SU-DHL-6 (cell line): ENCODE measurements at regions not wholly inside any gene's neighbourhood (a gene's known extent, or its start where the extent isn't known, plus 50 kb on each side); places are given as distances from the start of the nearest gene placed in this dataset.

Experiments
- H2AFZ ChIP-seq: fragments of 200-600 bp; sonication (generic); 2 replicates; pipeline ENCODE4 v1.6.1; 2014; ENCODE audit warnings: low read depth, mild to moderate bottlenecking, moderate library complexity, mixed read lengths, antibody characterized with exemption, low read length; ENCODE audit not compliant: severe bottlenecking
- H3F3A ChIP-seq: fragments of 200-600 bp; shearing (Covaris generic); 2 replicates; pipeline ENCODE4 v1.6.0; 2016; ENCODE audit warnings: antibody characterized with exemption, mild to moderate bottlenecking; ENCODE audit not compliant: insufficient read depth
- H3K27ac ChIP-seq: fragments of 200-600 bp; sonication (generic); 2 replicates; pipeline ENCODE4 v1.5.1; 2016; ENCODE audit warnings: low read depth, mild to moderate bottlenecking, low read length, moderate library complexity, mixed read lengths
- H3K27me3 ChIP-seq: fragments of 200-600 bp; sonication (generic), shearing (Covaris generic); 2 replicates; pipeline ENCODE4 v1.6.0; 2014; ENCODE audit warnings: mild to moderate bottlenecking, low read length
- H3K36me3 ChIP-seq: fragments of 200-600 bp; sonication (generic); 2 replicates; pipeline ENCODE4 v1.6.1; 2014; ENCODE audit warnings: mild to moderate bottlenecking, low read length, mixed read lengths
- H3K4me2 ChIP-seq: fragments of 300-600, 200-600 bp; shearing (Covaris generic), sonication (generic); 2 replicates; pipeline ENCODE4 v1.6.0; 2014; ENCODE audit warnings: low read length, low read depth, mild to moderate bottlenecking; ENCODE audit not compliant: poor library complexity, severe bottlenecking
- H3K4me3 ChIP-seq: fragments of 200-600 bp; sonication (generic); 2 replicates; pipeline ENCODE4 v1.5.1; 2014; ENCODE audit warnings: antibody characterized with exemption, low read length, mild to moderate bottlenecking, mixed read lengths; ENCODE audit not compliant: insufficient read depth, poor library complexity, severe bottlenecking
- H3K79me2 ChIP-seq: fragments of 200-600 bp; sonication (generic); 2 replicates; pipeline ENCODE4 v1.6.1; 2014; ENCODE audit warnings: mild to moderate bottlenecking, low read length, moderate library complexity; ENCODE audit not compliant: insufficient read depth
- H3K9ac ChIP-seq: fragments of 200-600 bp; sonication (generic); 2 replicates; pipeline ENCODE4 v1.7.0; 2014; ENCODE audit warnings: mild to moderate bottlenecking, low read length
- H3K9me2 ChIP-seq: fragments of 200-600 bp; sonication (generic); replicated peaks from 2 replicates; pipeline ENCODE4 v1.6.1; 2014; ENCODE audit warnings: low read length; ENCODE audit not compliant: insufficient read depth
- H3K9me3 ChIP-seq: fragments of 200-600 bp; sonication (generic); 2 replicates; pipeline ENCODE4 v1.6.1; 2014; ENCODE audit warnings: low read length, mixed read lengths; ENCODE audit not compliant: insufficient read depth
- H4K20me1 ChIP-seq: fragments of 200-600 bp; sonication (generic); 2 replicates; pipeline ENCODE4 v1.6.1; 2014; ENCODE audit warnings: low read depth, mild to moderate bottlenecking, antibody characterized with exemption, low read length, moderate library complexity, mixed read lengths
- CTCF ChIP-seq: fragments of 200-600 bp; sonication (generic); IDR thresholded peaks from one replicate; pipeline ENCODE4 v1.5.1; 2017; ENCODE audit warnings: antibody characterized with exemption, mild to moderate bottlenecking, low read length, moderate library complexity; ENCODE audit not compliant: insufficient read depth, poor library complexity, severe bottlenecking
- EZH2phosphoT487 ChIP-seq: fragments of 200-600 bp; sonication (generic), shearing (Covaris generic); conservative IDR thresholded peaks from 2 replicates; pipeline ENCODE4 v1.6.1; 2018; ENCODE audit warnings: mild to moderate bottlenecking, antibody characterized with exemption, low read length, moderate library complexity, mixed read lengths

- Histone ChIP-seq H3K27ac (no peak overlapping the region), H3K79me2 (no peaks in the 10 kb centered on the region), H2AFZ (no peak overlapping the region), H4K20me1 (no peaks in the 10 kb centered on the region), H3K9me2 (no peaks in the 10 kb centered on the region), H3K4me2 (no peak overlapping the region), H3F3A (no peaks in the 10 kb centered on the region), H3K9ac (no peak overlapping the region), H3K27me3 (no peaks in the 10 kb centered on the region), H3K36me3 (no peaks in the 10 kb centered on the region), H3K4me3 (no peak overlapping the region), H3K9me3 (no peaks in the 10 kb centered on the region)
- TF ChIP-seq EZH2phosphoT487 (no peak), CTCF (no peak)
These were observed 377.1 kb upstream of the TBL1XR1 start for GRCh38 chr3:177574222-177574856.

DNA sequence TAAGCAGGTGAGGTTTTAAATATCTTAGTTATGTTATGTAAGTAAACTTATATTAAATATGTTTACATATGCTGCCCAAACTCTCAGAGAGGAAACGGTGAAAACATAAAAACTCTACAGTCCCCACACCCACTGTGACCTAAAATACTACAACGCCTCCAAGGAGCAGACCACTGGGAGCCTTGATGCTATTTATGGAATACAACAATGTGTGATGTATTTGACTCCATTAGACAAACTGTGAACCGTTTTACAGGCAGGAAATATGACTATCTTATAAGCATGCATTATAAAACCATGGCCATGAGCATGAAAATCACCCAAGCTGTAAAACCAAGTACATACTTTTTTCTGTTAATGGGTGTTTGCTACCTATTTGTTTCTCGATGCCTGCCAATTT, 379.5 kb upstream of the TBL1XR1 start:
- Histone ChIP-seq H3K4me2 (no peak overlapping the region), H3K9me2 (no peaks in the 10 kb centered on the region), H3K27me3 (no peaks in the 10 kb centered on the region), H3K9ac (no peak overlapping the region), H3K27ac (no peak overlapping the region), H3K36me3 (no peaks in the 10 kb centered on the region), H3F3A (no peaks in the 10 kb centered on the region), H4K20me1 (no peaks in the 10 kb centered on the region), H3K79me2 (no peaks in the 10 kb centered on the region), H3K4me3 (no peak overlapping the region), H3K9me3 (no peaks in the 10 kb centered on the region), H2AFZ (no peak overlapping the region)
- no peak for TF ChIP-seq CTCF
- TF ChIP-seq EZH2phosphoT487: no peak

DNA sequence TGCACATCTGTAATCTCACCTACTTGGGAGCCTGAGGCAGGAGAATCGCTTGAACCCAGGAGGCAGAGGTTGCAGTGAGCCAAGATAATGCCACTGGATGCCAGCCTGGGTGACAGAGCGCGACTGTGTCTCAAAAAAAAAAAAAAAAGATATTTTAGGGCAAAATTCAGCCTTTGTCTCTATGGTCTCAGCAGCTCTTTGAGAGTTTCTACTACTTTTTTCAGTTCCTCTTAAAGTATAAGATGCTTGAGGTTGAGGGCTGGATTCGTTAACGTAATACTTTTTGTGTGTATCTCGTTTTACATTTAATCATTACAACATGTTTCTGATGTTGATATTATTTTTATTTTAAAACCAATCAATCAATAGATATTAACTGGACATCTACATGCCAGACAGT, 381.2 kb upstream of the TBL1XR1 start:
- H4K20me1 ChIP-seq: no peaks in the 10 kb centered on the region
- no peaks in the 10 kb centered on the region for H3K9me2 ChIP-seq
- no peak overlapping the region for H3K9ac ChIP-seq
- H3F3A ChIP-seq: no peaks in the 10 kb centered on the region
- no peaks in the 10 kb centered on the region for H3K36me3 ChIP-seq
- no peaks in the 10 kb centered on the region for H3K9me3 ChIP-seq
- H3K27me3 ChIP-seq: no peaks in the 10 kb centered on the region
- H3K4me2 ChIP-seq: no peak overlapping the region
- no peak overlapping the region for H3K4me3 ChIP-seq
- H2AFZ ChIP-seq: no peak overlapping the region
- no peaks in the 10 kb centered on the region for H3K79me2 ChIP-seq
- TF ChIP-seq CTCF: no peak
- TF ChIP-seq EZH2phosphoT487: no peak
- no peak overlapping the region for H3K27ac ChIP-seq
